Liver (tissue), 8 donors: ENCODE measurements at regions not wholly inside any gene's neighbourhood (a gene's known extent, or its start where the extent isn't known, plus 50 kb on each side); places are given as distances from the start of the nearest gene placed in this dataset.

Experiments
- DNase-seq: peaks from one replicate; pipeline ENCODE4 v3.0.0-alpha.2; 2017; ENCODE audit warnings: low spot score
- H3K27ac ChIP-seq, 2 donors: one replicate each; pipeline ENCODE4 v1.7.0; 2013; ENCODE audit warnings: inconsistent platforms in 2 of 2, low read length in 2 of 2, control low read depth in 1 of 2, low read depth in 1 of 2, mild to moderate bottlenecking in 1 of 2
- H3K27me3 ChIP-seq, 4 donors: one replicate each; pipeline versions ENCODE4 v1.6.1 to v1.7.0; 2013; ENCODE audit warnings: low read length in 3 of 4, inconsistent platforms in 1 of 4, mild to moderate bottlenecking in 1 of 4, moderate library complexity in 1 of 4; ENCODE audit not compliant: control insufficient read depth in 4 of 4, insufficient read depth in 4 of 4
- H3K36me3 ChIP-seq, 4 donors: one replicate each; pipeline versions ENCODE4 v1.6.1 to v1.7.0; 2013; ENCODE audit warnings: low read length in 3 of 4, mild to moderate bottlenecking in 3 of 4, low read depth in 1 of 4, moderate library complexity in 1 of 4; ENCODE audit not compliant: control insufficient read depth in 4 of 4, insufficient read depth in 3 of 4
- H3K4me1 ChIP-seq, 4 donors: one replicate each; pipeline versions ENCODE4 v1.6.1 to v1.7.0; 2013; ENCODE audit warnings: low read length in 3 of 4, mild to moderate bottlenecking in 3 of 4, moderate library complexity in 1 of 4; ENCODE audit not compliant: control insufficient read depth in 4 of 4, insufficient read depth in 4 of 4
- H3K4me3 ChIP-seq, 3 donors: one replicate each; pipeline versions ENCODE4 v1.6.1 to v1.7.0; 2013; ENCODE audit warnings: low read length in 3 of 3, control low read depth in 1 of 3, low read depth in 1 of 3, mild to moderate bottlenecking in 1 of 3
- H3K9ac ChIP-seq, 2 donors: one replicate each; pipeline ENCODE4 v1.7.0; 2013; ENCODE audit warnings: low read length in 2 of 2, mild to moderate bottlenecking in 2 of 2, moderate library complexity in 2 of 2, control low read depth in 1 of 2, low read depth in 1 of 2
- H3K9me3 ChIP-seq, 4 donors: one replicate each; pipeline versions ENCODE4 v1.6.1 to v1.7.0; 2013; ENCODE audit warnings: low read length in 3 of 4; ENCODE audit not compliant: control insufficient read depth in 4 of 4
- ATF3 ChIP-seq: IDR thresholded peaks from 2 replicates; pipeline ENCODE4 v1.6.1; 2016; ENCODE audit warnings: antibody characterized with exemption
- CTCF ChIP-seq: fragments of 150-350 bp; IDR thresholded peaks from 2 replicates; pipeline ENCODE4 v1.5.1; 2017; ENCODE audit warnings: improper control_type of control experiment, low read depth, low read length; ENCODE audit not compliant: missing input control
- EGR1 ChIP-seq, 2 donors: IDR thresholded peaks; 2 replicates each; pipeline ENCODE4 v1.6.1; 2016 to 2018; ENCODE audit warnings: antibody characterized with exemption in 2 of 2, low read depth in 2 of 2
- FOXA1 ChIP-seq: IDR thresholded peaks from 2 replicates; pipeline ENCODE4 v1.6.1; 2016; ENCODE audit warnings: antibody characterized with exemption
- FOXA2 ChIP-seq: IDR thresholded peaks from 2 replicates; pipeline ENCODE4 v1.6.1; 2016; ENCODE audit warnings: antibody characterized with exemption
- GABPA ChIP-seq, 2 donors: IDR thresholded peaks in 1 of 2; conservative IDR thresholded peaks in 1 of 2; 2 replicates each; pipeline ENCODE4 v1.6.1; 2016; ENCODE audit warnings: antibody characterized with exemption in 2 of 2, mild to moderate bottlenecking in 1 of 2, moderate library complexity in 1 of 2
- HNF4A ChIP-seq, 2 donors: conservative IDR thresholded peaks; 2 replicates each; pipeline ENCODE4 v1.6.1; 2016; ENCODE audit warnings: antibody characterized with exemption in 2 of 2, mild to moderate bottlenecking in 2 of 2
- HNF4G ChIP-seq: IDR thresholded peaks from 2 replicates; pipeline ENCODE4 v1.6.1; 2016; ENCODE audit warnings: antibody characterized with exemption
- JUND ChIP-seq, 2 donors: IDR thresholded peaks; 2 replicates each; pipeline ENCODE4 v1.6.1; 2016; ENCODE audit warnings: antibody characterized with exemption in 2 of 2
- NR2F2 ChIP-seq: IDR thresholded peaks from 2 replicates; pipeline ENCODE4 v1.6.1; 2016; ENCODE audit warnings: antibody characterized with exemption
- RAD21 ChIP-seq, 2 donors: IDR thresholded peaks; 2 replicates each; pipeline ENCODE4 v1.6.1; 2016; ENCODE audit warnings: antibody characterized with exemption in 2 of 2, mild to moderate bottlenecking in 2 of 2
- RXRA ChIP-seq, 2 donors: IDR thresholded peaks; 2 replicates each; pipeline ENCODE4 v1.6.1; 2017 to 2018; ENCODE audit warnings: antibody characterized with exemption in 2 of 2, mild to moderate bottlenecking in 1 of 2
- SP1 ChIP-seq: IDR thresholded peaks from 2 replicates; pipeline ENCODE4 v1.6.1; 2018; ENCODE audit warnings: antibody characterized with exemption, mild to moderate bottlenecking
- TAF1 ChIP-seq: conservative IDR thresholded peaks from 2 replicates; pipeline ENCODE4 v1.6.1; 2016; ENCODE audit warnings: antibody characterized with exemption, mild to moderate bottlenecking
- YY1 ChIP-seq: IDR thresholded peaks from 2 replicates; pipeline ENCODE4 v1.6.1; 2016; ENCODE audit warnings: antibody characterized with exemption, mild to moderate bottlenecking
- WGBS: extraction: QIAGEN DNeasy Blood & Tissue Kit; methylation state at CpG from one replicate; pipeline ENCODE4 v1.1.7; 2013; 5-methylcytosine and 5-hydroxymethylcytosine counted together
- TF ChIP-seq, protein P1 (sequence below): IDR thresholded peaks from 2 replicates; pipeline ENCODE4 v1.6.1; 2016; ENCODE audit warnings: antibody characterized with exemption
- TF ChIP-seq, protein P2 (sequence below): IDR thresholded peaks from 2 replicates; pipeline ENCODE4 v1.6.1; 2016; ENCODE audit warnings: antibody characterized with exemption
- TF ChIP-seq, protein P3 (sequence below): IDR thresholded peaks from 2 replicates; pipeline ENCODE4 v1.6.1; 2016; ENCODE audit warnings: antibody characterized with exemption, mild to moderate bottlenecking
- donor health status: healthy.
- donor health status: healthy.
- donor health status: healthy.
- donor health status: healthy.
- donor health status: healthy.

DNA sequence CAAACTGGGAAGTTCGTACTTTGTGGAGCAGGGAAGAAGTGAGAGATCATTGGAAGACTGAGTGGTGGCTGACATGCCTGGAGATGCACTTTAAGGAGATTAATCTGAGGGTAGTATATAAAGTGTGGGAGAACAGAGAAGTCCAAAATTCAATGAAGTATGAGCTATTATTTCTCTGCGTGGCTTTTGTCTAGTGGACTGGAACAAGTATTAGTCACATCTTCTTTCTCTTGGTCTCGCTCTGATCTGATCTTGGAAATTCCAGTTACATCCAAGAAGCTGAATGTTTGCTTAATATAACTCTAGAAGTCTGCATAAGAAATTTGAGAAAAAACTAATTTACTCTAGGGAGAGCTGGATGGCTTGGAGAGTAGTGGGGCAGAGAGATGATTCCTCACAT lies 64.8 kb upstream of the NR0B1 start:
- Histone ChIP-seq H3K36me3 (no peaks in the 10 kb centered on the region), H3K4me1 (no peaks in the 10 kb centered on the region), H3K9ac (no peak overlapping the region), H3K27me3 (peaks cover 0 to 6% (median 1%) of the 10 kb centered on the region in 4 donors), H3K9me3 (no peaks in the 10 kb centered on the region), H3K27ac (no peak overlapping the region), H3K4me3 (no peak overlapping the region)
- no peak for DNase-seq
- WGBS: 79% methylated on average over 3 of the region's 3 CpGs
- no peak for TF ChIP-seq RXRA (IDR thresholded peaks at IDR 0.05)
- no peak for TF ChIP-seq HNF4G
- TF ChIP-seq EGR1 (IDR thresholded peaks at IDR 0.05; ENCODE audit: low read depth in 2 of 2): no peak
- TF ChIP-seq YY1: no peak
- TF ChIP-seq GABPA (IDR thresholded peaks at IDR 0.05 in 1 of 2, conservative IDR thresholded peaks at IDR 0.05 in 1 of 2): no peak
- TF ChIP-seq, protein P1, sequence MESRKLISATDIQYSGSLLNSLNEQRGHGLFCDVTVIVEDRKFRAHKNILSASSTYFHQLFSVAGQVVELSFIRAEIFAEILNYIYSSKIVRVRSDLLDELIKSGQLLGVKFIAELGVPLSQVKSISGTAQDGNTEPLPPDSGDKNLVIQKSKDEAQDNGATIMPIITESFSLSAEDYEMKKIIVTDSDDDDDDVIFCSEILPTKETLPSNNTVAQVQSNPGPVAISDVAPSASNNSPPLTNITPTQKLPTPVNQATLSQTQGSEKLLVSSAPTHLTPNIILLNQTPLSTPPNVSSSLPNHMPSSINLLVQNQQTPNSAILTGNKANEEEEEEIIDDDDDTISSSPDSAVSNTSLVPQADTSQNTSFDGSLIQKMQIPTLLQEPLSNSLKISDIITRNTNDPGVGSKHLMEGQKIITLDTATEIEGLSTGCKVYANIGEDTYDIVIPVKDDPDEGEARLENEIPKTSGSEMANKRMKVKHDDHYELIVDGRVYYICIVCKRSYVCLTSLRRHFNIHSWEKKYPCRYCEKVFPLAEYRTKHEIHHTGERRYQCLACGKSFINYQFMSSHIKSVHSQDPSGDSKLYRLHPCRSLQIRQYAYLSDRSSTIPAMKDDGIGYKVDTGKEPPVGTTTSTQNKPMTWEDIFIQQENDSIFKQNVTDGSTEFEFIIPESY: no peak
- TF ChIP-seq, protein P2, sequence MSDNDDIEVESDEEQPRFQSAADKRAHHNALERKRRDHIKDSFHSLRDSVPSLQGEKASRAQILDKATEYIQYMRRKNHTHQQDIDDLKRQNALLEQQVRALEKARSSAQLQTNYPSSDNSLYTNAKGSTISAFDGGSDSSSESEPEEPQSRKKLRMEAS: no peak
- no peak for TF ChIP-seq ATF3
- no peak for TF ChIP-seq FOXA1
- no peak for TF ChIP-seq CTCF
- TF ChIP-seq, protein P3, sequence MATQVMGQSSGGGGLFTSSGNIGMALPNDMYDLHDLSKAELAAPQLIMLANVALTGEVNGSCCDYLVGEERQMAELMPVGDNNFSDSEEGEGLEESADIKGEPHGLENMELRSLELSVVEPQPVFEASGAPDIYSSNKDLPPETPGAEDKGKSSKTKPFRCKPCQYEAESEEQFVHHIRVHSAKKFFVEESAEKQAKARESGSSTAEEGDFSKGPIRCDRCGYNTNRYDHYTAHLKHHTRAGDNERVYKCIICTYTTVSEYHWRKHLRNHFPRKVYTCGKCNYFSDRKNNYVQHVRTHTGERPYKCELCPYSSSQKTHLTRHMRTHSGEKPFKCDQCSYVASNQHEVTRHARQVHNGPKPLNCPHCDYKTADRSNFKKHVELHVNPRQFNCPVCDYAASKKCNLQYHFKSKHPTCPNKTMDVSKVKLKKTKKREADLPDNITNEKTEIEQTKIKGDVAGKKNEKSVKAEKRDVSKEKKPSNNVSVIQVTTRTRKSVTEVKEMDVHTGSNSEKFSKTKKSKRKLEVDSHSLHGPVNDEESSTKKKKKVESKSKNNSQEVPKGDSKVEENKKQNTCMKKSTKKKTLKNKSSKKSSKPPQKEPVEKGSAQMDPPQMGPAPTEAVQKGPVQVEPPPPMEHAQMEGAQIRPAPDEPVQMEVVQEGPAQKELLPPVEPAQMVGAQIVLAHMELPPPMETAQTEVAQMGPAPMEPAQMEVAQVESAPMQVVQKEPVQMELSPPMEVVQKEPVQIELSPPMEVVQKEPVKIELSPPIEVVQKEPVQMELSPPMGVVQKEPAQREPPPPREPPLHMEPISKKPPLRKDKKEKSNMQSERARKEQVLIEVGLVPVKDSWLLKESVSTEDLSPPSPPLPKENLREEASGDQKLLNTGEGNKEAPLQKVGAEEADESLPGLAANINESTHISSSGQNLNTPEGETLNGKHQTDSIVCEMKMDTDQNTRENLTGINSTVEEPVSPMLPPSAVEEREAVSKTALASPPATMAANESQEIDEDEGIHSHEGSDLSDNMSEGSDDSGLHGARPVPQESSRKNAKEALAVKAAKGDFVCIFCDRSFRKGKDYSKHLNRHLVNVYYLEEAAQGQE: no peak
- no peak for TF ChIP-seq JUND (IDR thresholded peaks at IDR 0.05)
- TF ChIP-seq HNF4A (conservative IDR thresholded peaks at IDR 0.05): no peak
- no peak for TF ChIP-seq FOXA2
- TF ChIP-seq TAF1: no peak
- TF ChIP-seq NR2F2: no peak
- TF ChIP-seq SP1: no peak
- no peak for TF ChIP-seq RAD21 (IDR thresholded peaks at IDR 0.05)
